Liver (tissue), 8 donors: ENCODE measurements at regions not wholly inside any gene's neighbourhood (a gene's known extent, or its start where the extent isn't known, plus 50 kb on each side); places are given as distances from the start of the nearest gene placed in this dataset.
"Not testable (repeated sequence)": the region's sequence is repeated elsewhere in the genome, so short reads cannot be mapped to it uniquely, and the experiment has no call there.

Source experiments
- DNase-seq: peaks from one replicate; pipeline ENCODE4 v3.0.0-alpha.2; 2017; ENCODE audit warnings: low spot score
- H3K27ac ChIP-seq, 2 donors: one replicate each; pipeline ENCODE4 v1.7.0; 2013; ENCODE audit warnings: inconsistent platforms in 2 of 2, low read length in 2 of 2, control low read depth in 1 of 2, low read depth in 1 of 2, mild to moderate bottlenecking in 1 of 2
- H3K27me3 ChIP-seq, 4 donors: one replicate each; pipeline versions ENCODE4 v1.6.1 to v1.7.0; 2013; ENCODE audit warnings: low read length in 3 of 4, inconsistent platforms in 1 of 4, mild to moderate bottlenecking in 1 of 4, moderate library complexity in 1 of 4; ENCODE audit not compliant: control insufficient read depth in 4 of 4, insufficient read depth in 4 of 4
- H3K36me3 ChIP-seq, 4 donors: one replicate each; pipeline versions ENCODE4 v1.6.1 to v1.7.0; 2013; ENCODE audit warnings: low read length in 3 of 4, mild to moderate bottlenecking in 3 of 4, low read depth in 1 of 4, moderate library complexity in 1 of 4; ENCODE audit not compliant: control insufficient read depth in 4 of 4, insufficient read depth in 3 of 4
- H3K4me1 ChIP-seq, 4 donors: one replicate each; pipeline versions ENCODE4 v1.6.1 to v1.7.0; 2013; ENCODE audit warnings: low read length in 3 of 4, mild to moderate bottlenecking in 3 of 4, moderate library complexity in 1 of 4; ENCODE audit not compliant: control insufficient read depth in 4 of 4, insufficient read depth in 4 of 4
- H3K4me3 ChIP-seq, 3 donors: one replicate each; pipeline versions ENCODE4 v1.6.1 to v1.7.0; 2013; ENCODE audit warnings: low read length in 3 of 3, control low read depth in 1 of 3, low read depth in 1 of 3, mild to moderate bottlenecking in 1 of 3
- H3K9ac ChIP-seq, 2 donors: one replicate each; pipeline ENCODE4 v1.7.0; 2013; ENCODE audit warnings: low read length in 2 of 2, mild to moderate bottlenecking in 2 of 2, moderate library complexity in 2 of 2, control low read depth in 1 of 2, low read depth in 1 of 2
- H3K9me3 ChIP-seq, 4 donors: one replicate each; pipeline versions ENCODE4 v1.6.1 to v1.7.0; 2013; ENCODE audit warnings: low read length in 3 of 4; ENCODE audit not compliant: control insufficient read depth in 4 of 4
- EGR1 ChIP-seq, 2 donors: IDR thresholded peaks; 2 replicates each; pipeline ENCODE4 v1.6.1; 2016 to 2018; ENCODE audit warnings: antibody characterized with exemption in 2 of 2, low read depth in 2 of 2
- FOXA1 ChIP-seq: IDR thresholded peaks from 2 replicates; pipeline ENCODE4 v1.6.1; 2016; ENCODE audit warnings: antibody characterized with exemption
- FOXA2 ChIP-seq: IDR thresholded peaks from 2 replicates; pipeline ENCODE4 v1.6.1; 2016; ENCODE audit warnings: antibody characterized with exemption
- GABPA ChIP-seq, 2 donors: IDR thresholded peaks in 1 of 2; conservative IDR thresholded peaks in 1 of 2; 2 replicates each; pipeline ENCODE4 v1.6.1; 2016; ENCODE audit warnings: antibody characterized with exemption in 2 of 2, mild to moderate bottlenecking in 1 of 2, moderate library complexity in 1 of 2
- HNF4A ChIP-seq, 2 donors: conservative IDR thresholded peaks; 2 replicates each; pipeline ENCODE4 v1.6.1; 2016; ENCODE audit warnings: antibody characterized with exemption in 2 of 2, mild to moderate bottlenecking in 2 of 2
- HNF4G ChIP-seq: IDR thresholded peaks from 2 replicates; pipeline ENCODE4 v1.6.1; 2016; ENCODE audit warnings: antibody characterized with exemption
- JUND ChIP-seq, 2 donors: IDR thresholded peaks; 2 replicates each; pipeline ENCODE4 v1.6.1; 2016; ENCODE audit warnings: antibody characterized with exemption in 2 of 2
- NR2F2 ChIP-seq: IDR thresholded peaks from 2 replicates; pipeline ENCODE4 v1.6.1; 2016; ENCODE audit warnings: antibody characterized with exemption
- RAD21 ChIP-seq, 2 donors: IDR thresholded peaks; 2 replicates each; pipeline ENCODE4 v1.6.1; 2016; ENCODE audit warnings: antibody characterized with exemption in 2 of 2, mild to moderate bottlenecking in 2 of 2
- RXRA ChIP-seq, 2 donors: IDR thresholded peaks; 2 replicates each; pipeline ENCODE4 v1.6.1; 2017 to 2018; ENCODE audit warnings: antibody characterized with exemption in 2 of 2, mild to moderate bottlenecking in 1 of 2
- SP1 ChIP-seq: IDR thresholded peaks from 2 replicates; pipeline ENCODE4 v1.6.1; 2018; ENCODE audit warnings: antibody characterized with exemption, mild to moderate bottlenecking
- TAF1 ChIP-seq: conservative IDR thresholded peaks from 2 replicates; pipeline ENCODE4 v1.6.1; 2016; ENCODE audit warnings: antibody characterized with exemption, mild to moderate bottlenecking
- YY1 ChIP-seq: IDR thresholded peaks from 2 replicates; pipeline ENCODE4 v1.6.1; 2016; ENCODE audit warnings: antibody characterized with exemption, mild to moderate bottlenecking
- WGBS: extraction: QIAGEN DNeasy Blood & Tissue Kit; methylation state at CpG from one replicate; pipeline ENCODE4 v1.1.7; 2013; 5-methylcytosine and 5-hydroxymethylcytosine counted together
- TF ChIP-seq, protein P1 (sequence below): IDR thresholded peaks from 2 replicates; pipeline ENCODE4 v1.6.1; 2016; ENCODE audit warnings: antibody characterized with exemption
- TF ChIP-seq, protein P2 (sequence below): fragments of 150-350 bp; IDR thresholded peaks from 2 replicates; pipeline ENCODE4 v1.5.1; 2017; ENCODE audit warnings: improper control_type of control experiment, low read depth, low read length; ENCODE audit not compliant: missing input control
- TF ChIP-seq, protein P3 (sequence below): IDR thresholded peaks from 2 replicates; pipeline ENCODE4 v1.6.1; 2016; ENCODE audit warnings: antibody characterized with exemption
- TF ChIP-seq, protein P4 (sequence below): IDR thresholded peaks from 2 replicates; pipeline ENCODE4 v1.6.1; 2016; ENCODE audit warnings: antibody characterized with exemption
- TF ChIP-seq, protein P5 (sequence below): IDR thresholded peaks from 2 replicates; pipeline ENCODE4 v1.6.1; 2016; ENCODE audit warnings: antibody characterized with exemption, mild to moderate bottlenecking
- donor health status: healthy.
- donor health status: healthy.
- donor health status: healthy.
- donor health status: healthy.
- donor health status: healthy.

DNA sequence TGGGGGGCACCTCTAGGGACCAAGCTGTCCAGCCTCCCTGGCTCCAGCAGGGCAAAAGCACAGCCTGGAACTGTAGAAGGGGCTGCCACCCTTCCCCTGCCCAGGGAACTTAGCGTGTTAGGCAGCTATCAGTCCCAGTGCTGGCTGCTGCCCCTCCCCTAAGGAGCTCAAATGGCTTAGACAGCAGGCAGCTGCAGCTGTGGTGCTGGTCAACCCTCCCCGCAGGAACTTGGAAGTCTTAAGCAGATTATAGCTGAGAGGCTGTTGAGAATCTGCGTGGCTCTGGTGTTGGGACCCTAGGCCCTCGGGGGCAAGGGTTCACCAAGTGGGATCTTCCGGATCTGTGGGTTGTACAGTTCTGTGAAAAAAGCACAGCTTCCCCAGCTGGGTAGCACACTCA lies 536.5 kb upstream of the CDH10 start:
- Histone ChIP-seq H3K9me3 (no peaks in the 10 kb centered on the region), H3K4me3 (no peak overlapping the region), H3K36me3 (no peaks in the 10 kb centered on the region), H3K27me3 (no peaks in the 10 kb centered on the region), H3K27ac (no peak overlapping the region), H3K9ac (no peak overlapping the region), H3K4me1 (no peaks in the 10 kb centered on the region)
- TF ChIP-seq YY1 (no peak), RAD21 (IDR thresholded peaks at IDR 0.05) (no peak), HNF4G (no peak), HNF4A (conservative IDR thresholded peaks at IDR 0.05) (no peak), TAF1 (no peak), RXRA (IDR thresholded peaks at IDR 0.05) (no peak), EGR1 (IDR thresholded peaks at IDR 0.05; ENCODE audit: low read depth in 2 of 2) (no peak), GABPA (IDR thresholded peaks at IDR 0.05 in 1 of 2, conservative IDR thresholded peaks at IDR 0.05 in 1 of 2) (no peak), NR2F2 (no peak), SP1 (no peak), FOXA2 (no peak), JUND (IDR thresholded peaks at IDR 0.05) (no peak), FOXA1 (no peak)
- TF ChIP-seq, protein P1, sequence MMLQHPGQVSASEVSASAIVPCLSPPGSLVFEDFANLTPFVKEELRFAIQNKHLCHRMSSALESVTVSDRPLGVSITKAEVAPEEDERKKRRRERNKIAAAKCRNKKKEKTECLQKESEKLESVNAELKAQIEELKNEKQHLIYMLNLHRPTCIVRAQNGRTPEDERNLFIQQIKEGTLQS, result no peak
- TF ChIP-seq, protein P2, sequence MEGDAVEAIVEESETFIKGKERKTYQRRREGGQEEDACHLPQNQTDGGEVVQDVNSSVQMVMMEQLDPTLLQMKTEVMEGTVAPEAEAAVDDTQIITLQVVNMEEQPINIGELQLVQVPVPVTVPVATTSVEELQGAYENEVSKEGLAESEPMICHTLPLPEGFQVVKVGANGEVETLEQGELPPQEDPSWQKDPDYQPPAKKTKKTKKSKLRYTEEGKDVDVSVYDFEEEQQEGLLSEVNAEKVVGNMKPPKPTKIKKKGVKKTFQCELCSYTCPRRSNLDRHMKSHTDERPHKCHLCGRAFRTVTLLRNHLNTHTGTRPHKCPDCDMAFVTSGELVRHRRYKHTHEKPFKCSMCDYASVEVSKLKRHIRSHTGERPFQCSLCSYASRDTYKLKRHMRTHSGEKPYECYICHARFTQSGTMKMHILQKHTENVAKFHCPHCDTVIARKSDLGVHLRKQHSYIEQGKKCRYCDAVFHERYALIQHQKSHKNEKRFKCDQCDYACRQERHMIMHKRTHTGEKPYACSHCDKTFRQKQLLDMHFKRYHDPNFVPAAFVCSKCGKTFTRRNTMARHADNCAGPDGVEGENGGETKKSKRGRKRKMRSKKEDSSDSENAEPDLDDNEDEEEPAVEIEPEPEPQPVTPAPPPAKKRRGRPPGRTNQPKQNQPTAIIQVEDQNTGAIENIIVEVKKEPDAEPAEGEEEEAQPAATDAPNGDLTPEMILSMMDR, result no peak
- TF ChIP-seq, protein P3, sequence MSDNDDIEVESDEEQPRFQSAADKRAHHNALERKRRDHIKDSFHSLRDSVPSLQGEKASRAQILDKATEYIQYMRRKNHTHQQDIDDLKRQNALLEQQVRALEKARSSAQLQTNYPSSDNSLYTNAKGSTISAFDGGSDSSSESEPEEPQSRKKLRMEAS, result no peak
- TF ChIP-seq, protein P4, sequence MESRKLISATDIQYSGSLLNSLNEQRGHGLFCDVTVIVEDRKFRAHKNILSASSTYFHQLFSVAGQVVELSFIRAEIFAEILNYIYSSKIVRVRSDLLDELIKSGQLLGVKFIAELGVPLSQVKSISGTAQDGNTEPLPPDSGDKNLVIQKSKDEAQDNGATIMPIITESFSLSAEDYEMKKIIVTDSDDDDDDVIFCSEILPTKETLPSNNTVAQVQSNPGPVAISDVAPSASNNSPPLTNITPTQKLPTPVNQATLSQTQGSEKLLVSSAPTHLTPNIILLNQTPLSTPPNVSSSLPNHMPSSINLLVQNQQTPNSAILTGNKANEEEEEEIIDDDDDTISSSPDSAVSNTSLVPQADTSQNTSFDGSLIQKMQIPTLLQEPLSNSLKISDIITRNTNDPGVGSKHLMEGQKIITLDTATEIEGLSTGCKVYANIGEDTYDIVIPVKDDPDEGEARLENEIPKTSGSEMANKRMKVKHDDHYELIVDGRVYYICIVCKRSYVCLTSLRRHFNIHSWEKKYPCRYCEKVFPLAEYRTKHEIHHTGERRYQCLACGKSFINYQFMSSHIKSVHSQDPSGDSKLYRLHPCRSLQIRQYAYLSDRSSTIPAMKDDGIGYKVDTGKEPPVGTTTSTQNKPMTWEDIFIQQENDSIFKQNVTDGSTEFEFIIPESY, result no peak
- TF ChIP-seq, protein P5, sequence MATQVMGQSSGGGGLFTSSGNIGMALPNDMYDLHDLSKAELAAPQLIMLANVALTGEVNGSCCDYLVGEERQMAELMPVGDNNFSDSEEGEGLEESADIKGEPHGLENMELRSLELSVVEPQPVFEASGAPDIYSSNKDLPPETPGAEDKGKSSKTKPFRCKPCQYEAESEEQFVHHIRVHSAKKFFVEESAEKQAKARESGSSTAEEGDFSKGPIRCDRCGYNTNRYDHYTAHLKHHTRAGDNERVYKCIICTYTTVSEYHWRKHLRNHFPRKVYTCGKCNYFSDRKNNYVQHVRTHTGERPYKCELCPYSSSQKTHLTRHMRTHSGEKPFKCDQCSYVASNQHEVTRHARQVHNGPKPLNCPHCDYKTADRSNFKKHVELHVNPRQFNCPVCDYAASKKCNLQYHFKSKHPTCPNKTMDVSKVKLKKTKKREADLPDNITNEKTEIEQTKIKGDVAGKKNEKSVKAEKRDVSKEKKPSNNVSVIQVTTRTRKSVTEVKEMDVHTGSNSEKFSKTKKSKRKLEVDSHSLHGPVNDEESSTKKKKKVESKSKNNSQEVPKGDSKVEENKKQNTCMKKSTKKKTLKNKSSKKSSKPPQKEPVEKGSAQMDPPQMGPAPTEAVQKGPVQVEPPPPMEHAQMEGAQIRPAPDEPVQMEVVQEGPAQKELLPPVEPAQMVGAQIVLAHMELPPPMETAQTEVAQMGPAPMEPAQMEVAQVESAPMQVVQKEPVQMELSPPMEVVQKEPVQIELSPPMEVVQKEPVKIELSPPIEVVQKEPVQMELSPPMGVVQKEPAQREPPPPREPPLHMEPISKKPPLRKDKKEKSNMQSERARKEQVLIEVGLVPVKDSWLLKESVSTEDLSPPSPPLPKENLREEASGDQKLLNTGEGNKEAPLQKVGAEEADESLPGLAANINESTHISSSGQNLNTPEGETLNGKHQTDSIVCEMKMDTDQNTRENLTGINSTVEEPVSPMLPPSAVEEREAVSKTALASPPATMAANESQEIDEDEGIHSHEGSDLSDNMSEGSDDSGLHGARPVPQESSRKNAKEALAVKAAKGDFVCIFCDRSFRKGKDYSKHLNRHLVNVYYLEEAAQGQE, result no peak
- DNase-seq, result no peak
- WGBS, result 77% methylated on average over 5 of the region's 5 CpGs

DNA sequence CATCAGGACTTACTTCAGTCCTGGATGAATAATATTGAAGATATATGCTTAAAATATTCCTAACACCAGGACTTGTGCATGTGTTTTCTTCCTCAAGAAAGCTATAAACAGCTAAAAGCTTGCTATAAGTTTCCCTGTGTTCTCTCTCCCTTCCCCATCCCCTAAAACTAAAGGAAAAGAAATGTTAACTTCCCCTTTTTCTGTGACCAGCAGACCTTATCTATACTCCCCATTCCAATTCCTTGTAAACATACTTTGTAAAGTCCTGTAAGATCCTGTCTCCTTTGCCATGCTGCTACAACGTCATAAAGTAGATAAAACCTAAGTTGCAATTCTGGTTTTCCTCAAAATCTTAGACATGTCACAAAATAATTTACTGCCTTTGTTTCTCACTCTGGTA lies 517.8 kb upstream of the CDH10 start:
- not testable (repeated sequence) for H3K27me3 ChIP-seq, DNase-seq, H3K9ac ChIP-seq, H3K4me3 ChIP-seq, H3K9me3 ChIP-seq, H3K4me1 ChIP-seq, H3K36me3 ChIP-seq, H3K27ac ChIP-seq
- WGBS, result 0% methylated on average over 1 of the region's 1 CpG
